HepG2 (cell line): ENCODE measurements at regions not wholly inside any gene's neighbourhood (a gene's known extent, or its start where the extent isn't known, plus 50 kb on each side); places are given as distances from the start of the nearest gene placed in this dataset.

ENCODE experiments used
- ATAC-seq: fragments of 200-7000 bp; cut with Tn5 transposase; 3 replicates; pipeline ENCODE4 v1.9.1; 2020; ENCODE audit warnings: mild to moderate bottlenecking, moderate library complexity
- BruUV-seq: library from RNA; stranded (reverse); fragments of 400-500 nt; replicated peaks from 2 replicates; lab custom pipeline; 2021; lab: Mats Ljungman, UMichigan
- CTCF ChIA-PET: fragments of 300-600 bp; formaldehyde crosslinking; extraction: SDS; loops from one replicate; lab custom pipeline; 2021; ENCODE audit warnings: low total read pairs, inconsistent platforms, low intra/inter-chr PET ratio; lab: Yijun Ruan, JAX
- POLR2A ChIA-PET: fragments of 350-600 bp; sonication (Branson Sonifier 250); formaldehyde crosslinking; loops from one replicate; lab custom pipeline; 2020; ENCODE audit warnings: antibody characterized with exemption, inconsistent platforms; lab: Yijun Ruan, JAX
- DNase-seq: peaks from one replicate; pipeline ENCODE4 v3.0.0-alpha.2; 2015; ENCODE audit warnings: low spot score
- FAIRE-seq: peaks from 3 replicates; lab custom pipeline; 2011; peaks lifted over from hg19 to GRCh38; lab: Jason Lieb, UNC
- H2AFZ ChIP-seq: one replicate; pipeline ENCODE4 v1.6.1; 2011; ENCODE audit warnings: low read length, inconsistent platforms
- H3K27ac ChIP-seq: fragments of 300-600 bp; 3 replicates; pipeline ENCODE4 v1.8.0; 2011; ENCODE audit warnings: mixed run types, mild to moderate bottlenecking, mixed read lengths, low read length, inconsistent platforms; ENCODE audit not compliant: insufficient read depth; ENCODE audit errors: extremely low read length
- H3K27me3 ChIP-seq, 2 experiments: fragments of 200-600 bp in 1 of 2; 2 replicates in 1 of 2; 3 replicates in 1 of 2; pipeline versions ENCODE4 v1.6.0 to v1.8.0; 2011; ENCODE audit warnings: low read length in 2 of 2, mild to moderate bottlenecking in 2 of 2, moderate library complexity in 2 of 2, inconsistent platforms in 1 of 2; ENCODE audit not compliant: insufficient read depth in 2 of 2, control insufficient read depth in 1 of 2
- H3K36me3 ChIP-seq, 2 experiments: fragments of 200-600 bp in 1 of 2; replicated peaks in 1 of 2; 2 replicates in 1 of 2; 3 replicates in 1 of 2; pipeline versions ENCODE4 v1.5.1 to v1.8.0; 2011; ENCODE audit warnings: low read length in 2 of 2, inconsistent platforms in 1 of 2; ENCODE audit not compliant: insufficient read depth in 2 of 2, control insufficient read depth in 1 of 2
- H3K4me1 ChIP-seq: 2 replicates; pipeline ENCODE4 v1.5.1; 2012; ENCODE audit warnings: low read length, inconsistent platforms; ENCODE audit not compliant: insufficient read depth
- H3K4me2 ChIP-seq: 2 replicates; pipeline ENCODE4 v1.6.0; 2011; ENCODE audit warnings: low read depth, low read length, inconsistent platforms
- H3K4me3 ChIP-seq, 3 experiments: fragments of 200-600 bp in 1 of 3; sonication (generic), shearing (Covaris generic) in 1 of 3; replicated peaks in 1 of 3; 2 replicates each; pipeline ENCODE4 v1.5.1; 2011 to 2016; ENCODE audit warnings: low read length in 3 of 3, inconsistent platforms in 2 of 3, low read depth in 2 of 3, mild to moderate bottlenecking in 2 of 3, control low read depth in 1 of 3, mixed read lengths in 1 of 3; ENCODE audit not compliant: insufficient read depth in 1 of 3
- H3K79me2 ChIP-seq: one replicate; pipeline ENCODE4 v1.6.1; 2011; ENCODE audit warnings: low read length, inconsistent platforms; ENCODE audit not compliant: insufficient read depth
- H3K9ac ChIP-seq: 2 replicates; pipeline ENCODE4 v1.6.0; 2011; ENCODE audit warnings: mild to moderate bottlenecking, low read depth, low read length, inconsistent platforms; ENCODE audit not compliant: insufficient read depth
- H3K9me3 ChIP-seq: 2 replicates; pipeline ENCODE4 v1.5.1; 2012; ENCODE audit warnings: mild to moderate bottlenecking, low read length
- H4K20me1 ChIP-seq: 2 replicates; pipeline ENCODE4 v1.6.0; 2011; ENCODE audit warnings: inconsistent platforms, mild to moderate bottlenecking, low read length, moderate library complexity; ENCODE audit not compliant: insufficient read depth
- ATRX ChIP-seq: sonication (generic); formaldehyde crosslinking; IDR thresholded peaks from 2 replicates; pipeline ENCODE4 v1.4.0; 2020; ENCODE audit warnings: missing genetic modification reagents, borderline replicate concordance
- FOXK1 ChIP-seq: sonication (generic); formaldehyde crosslinking; IDR thresholded peaks from 2 replicates; pipeline ENCODE4 v1.4.0; 2020; ENCODE audit warnings: low read depth, missing genetic modification reagents, borderline replicate concordance
- MXD4 ChIP-seq: IDR thresholded peaks from 2 replicates; pipeline ENCODE4 v1.6.1; 2016; ENCODE audit warnings: mild to moderate bottlenecking, missing biosample characterization, missing genetic modification reagents
- NFKBIZ ChIP-seq: IDR thresholded peaks from 2 replicates; pipeline ENCODE4 v1.6.1; 2018; ENCODE audit warnings: missing genetic modification reagents, missing compliant biosample characterization
- NRL ChIP-seq: sonication (generic); formaldehyde crosslinking; IDR thresholded peaks from 2 replicates; pipeline ENCODE4 v1.5.0; 2020; ENCODE audit warnings: missing genetic modification reagents, mild to moderate bottlenecking, moderate library complexity, borderline replicate concordance
- PCBP1 ChIP-seq: fragments of 200-400 bp; formaldehyde crosslinking; IDR thresholded peaks from 2 replicates; pipeline ENCODE4 v1.6.1; 2017; ENCODE audit warnings: mild to moderate bottlenecking, low read depth, low read length, borderline replicate concordance
- PHF5A ChIP-seq: IDR thresholded peaks from one replicate; pipeline ENCODE4 v1.6.1; 2018; ENCODE audit warnings: low read depth, missing genetic modification reagents; ENCODE audit not compliant: unreplicated experiment
- SOX6 ChIP-seq, 2 experiments: fragments of 450-650 bp in 1 of 2; sonication (generic) in 1 of 2; formaldehyde crosslinking in 1 of 2; IDR thresholded peaks; 2 replicates each; pipeline versions ENCODE4 v1.4.0 to v1.6.1; 2017 to 2020; ENCODE audit warnings: antibody characterized with exemption in 1 of 2, mild to moderate bottlenecking in 1 of 2, missing genetic modification reagents in 1 of 2
- ZNF557 ChIP-seq: sonication (generic); formaldehyde crosslinking; IDR thresholded peaks from 2 replicates; pipeline ENCODE4 v1.4.0; 2020; ENCODE audit warnings: missing genetic modification reagents
- ZNF605 ChIP-seq: sonication (generic); formaldehyde crosslinking; IDR thresholded peaks from 2 replicates; pipeline ENCODE4 v1.8.0; 2022; ENCODE audit warnings: mild to moderate bottlenecking, missing genetic modification reagents
- ZNF839 ChIP-seq: sonication (generic); formaldehyde crosslinking; IDR thresholded peaks from 2 replicates; pipeline ENCODE4 v1.4.0; 2020; ENCODE audit warnings: missing genetic modification reagents, mild to moderate bottlenecking, borderline replicate concordance
- in situ Hi-C: cut with HindIII; loops from 2 replicates; pipeline ENCODE4 v1.10.0; 2017; ENCODE audit warnings: low pct_unique_long_range_greater_than_20kb; ENCODE audit not compliant: extremely low pct_ligation_motif_present
- intact Hi-C: fragments of 100-400 bp; cut with micrococcal nuclease; formaldehyde crosslinking; loops from one replicate; pipeline ENCODE4 v1.10.0; 2022; ENCODE audit not compliant: unreplicated experiment
- TF ChIP-seq, protein P1 (sequence below): sonication (generic); formaldehyde crosslinking; IDR thresholded peaks from 2 replicates; pipeline ENCODE4 v1.5.0; 2020; ENCODE audit warnings: missing genetic modification reagents
- TF ChIP-seq, protein P2 (sequence below): IDR thresholded peaks from 2 replicates; pipeline ENCODE4 v1.6.1; 2016; ENCODE audit warnings: control low read depth
- TF ChIP-seq, protein P3 (sequence below): sonication (generic); formaldehyde crosslinking; IDR thresholded peaks from 2 replicates; pipeline ENCODE4 v1.8.1; 2023; ENCODE audit warnings: mild to moderate bottlenecking, missing genetic modification reagents, borderline replicate concordance
- TF ChIP-seq, protein P4 (sequence below): sonication (generic); formaldehyde crosslinking; IDR thresholded peaks from 2 replicates; pipeline ENCODE4 v1.5.0; 2020; ENCODE audit warnings: missing genetic modification reagents

DNA sequence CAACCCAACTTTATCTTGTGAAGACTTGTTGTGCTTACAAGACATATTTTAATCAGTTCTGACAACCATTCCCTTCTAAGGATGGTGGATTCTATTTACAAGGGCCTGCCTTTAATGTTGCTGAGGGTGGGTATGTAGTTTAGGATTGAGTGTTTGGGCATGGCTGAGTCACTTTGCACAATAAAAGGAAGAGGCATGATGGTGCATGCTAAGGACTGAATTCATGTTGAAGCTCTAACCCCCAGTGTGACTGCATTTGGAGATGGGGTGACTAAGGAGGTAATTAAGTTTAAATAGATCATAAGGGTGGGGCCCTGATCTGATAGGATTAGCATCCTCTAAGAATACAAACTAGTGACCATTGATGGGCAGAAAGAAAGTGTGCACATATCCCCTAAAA is 196.1 kb upstream of the HS3ST3A1 start:
- BruUV-seq: no TSS peak
- H3K36me3 ChIP-seq: no peaks in the 10 kb centered on the region
- no peak overlapping the region for H2AFZ ChIP-seq
- no peak overlapping the region for H3K27ac ChIP-seq
- no peaks in the 10 kb centered on the region for H3K79me2 ChIP-seq
- in situ Hi-C loops (no loop called here), intact Hi-C loops (no loop called here)
- DNase-seq (no peak), FAIRE-seq (no peak), ATAC-seq (no peak)
- no peaks in the 10 kb centered on the region for H3K4me1 ChIP-seq
- no peaks in the 10 kb centered on the region for H3K9me3 ChIP-seq
- H3K27me3 ChIP-seq: no peaks in the 10 kb centered on the region
- TF ChIP-seq, protein P1, sequence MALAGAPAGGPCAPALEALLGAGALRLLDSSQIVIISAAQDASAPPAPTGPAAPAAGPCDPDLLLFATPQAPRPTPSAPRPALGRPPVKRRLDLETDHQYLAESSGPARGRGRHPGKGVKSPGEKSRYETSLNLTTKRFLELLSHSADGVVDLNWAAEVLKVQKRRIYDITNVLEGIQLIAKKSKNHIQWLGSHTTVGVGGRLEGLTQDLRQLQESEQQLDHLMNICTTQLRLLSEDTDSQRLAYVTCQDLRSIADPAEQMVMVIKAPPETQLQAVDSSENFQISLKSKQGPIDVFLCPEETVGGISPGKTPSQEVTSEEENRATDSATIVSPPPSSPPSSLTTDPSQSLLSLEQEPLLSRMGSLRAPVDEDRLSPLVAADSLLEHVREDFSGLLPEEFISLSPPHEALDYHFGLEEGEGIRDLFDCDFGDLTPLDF (CRISPR knock-in tag): no peak
- TF ChIP-seq ZNF605 (CRISPR knock-in tag): no peak
- no peak for TF ChIP-seq NRL (CRISPR knock-in tag)
- TF ChIP-seq PHF5A (CRISPR knock-in tag): no peak
- no peak for TF ChIP-seq MXD4 (CRISPR knock-in tag)
- TF ChIP-seq, protein P2, sequence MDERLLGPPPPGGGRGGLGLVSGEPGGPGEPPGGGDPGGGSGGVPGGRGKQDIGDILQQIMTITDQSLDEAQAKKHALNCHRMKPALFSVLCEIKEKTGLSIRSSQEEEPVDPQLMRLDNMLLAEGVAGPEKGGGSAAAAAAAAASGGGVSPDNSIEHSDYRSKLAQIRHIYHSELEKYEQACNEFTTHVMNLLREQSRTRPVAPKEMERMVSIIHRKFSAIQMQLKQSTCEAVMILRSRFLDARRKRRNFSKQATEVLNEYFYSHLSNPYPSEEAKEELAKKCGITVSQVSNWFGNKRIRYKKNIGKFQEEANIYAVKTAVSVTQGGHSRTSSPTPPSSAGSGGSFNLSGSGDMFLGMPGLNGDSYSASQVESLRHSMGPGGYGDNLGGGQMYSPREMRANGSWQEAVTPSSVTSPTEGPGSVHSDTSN (CRISPR knock-in tag): no peak
- no peak for TF ChIP-seq ZNF839
- TF ChIP-seq FOXK1 (CRISPR knock-in tag): no peak
- TF ChIP-seq PCBP1: no peak
- no peak for TF ChIP-seq ZNF557 (CRISPR knock-in tag)
- TF ChIP-seq NFKBIZ: no peak
- no peak for TF ChIP-seq SOX6 (IDR thresholded peaks at IDR 0.05)
- no peak for TF ChIP-seq SOX6 (CRISPR knock-in tag; IDR thresholded peaks at IDR 0.05)
- TF ChIP-seq, protein P3, sequence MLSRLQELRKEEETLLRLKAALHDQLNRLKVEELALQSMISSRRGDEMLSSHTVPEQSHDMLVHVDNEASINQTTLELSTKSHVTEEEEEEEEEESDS (CRISPR knock-in tag): no peak
- TF ChIP-seq, protein P4, sequence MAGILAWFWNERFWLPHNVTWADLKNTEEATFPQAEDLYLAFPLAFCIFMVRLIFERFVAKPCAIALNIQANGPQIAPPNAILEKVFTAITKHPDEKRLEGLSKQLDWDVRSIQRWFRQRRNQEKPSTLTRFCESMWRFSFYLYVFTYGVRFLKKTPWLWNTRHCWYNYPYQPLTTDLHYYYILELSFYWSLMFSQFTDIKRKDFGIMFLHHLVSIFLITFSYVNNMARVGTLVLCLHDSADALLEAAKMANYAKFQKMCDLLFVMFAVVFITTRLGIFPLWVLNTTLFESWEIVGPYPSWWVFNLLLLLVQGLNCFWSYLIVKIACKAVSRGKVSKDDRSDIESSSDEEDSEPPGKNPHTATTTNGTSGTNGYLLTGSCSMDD (CRISPR knock-in tag): no peak
- TF ChIP-seq ATRX (CRISPR knock-in tag): no peak
- no peaks in the 10 kb centered on the region for H4K20me1 ChIP-seq
- CTCF ChIA-PET: no interaction called here
- H3K9ac ChIP-seq: no peak overlapping the region
- no peak overlapping the region for H3K4me2 ChIP-seq
- POLR2A ChIA-PET: no interaction called here
- H3K4me3 ChIP-seq: no peak overlapping the region
